GM12872 (cell line): ENCODE measurements at regions not wholly inside any gene's neighbourhood (a gene's known extent, or its start where the extent isn't known, plus 50 kb on each side); places are given as distances from the start of the nearest gene placed in this dataset.

ENCODE experiments used
- TF ChIP-seq, protein P1 (sequence below): IDR thresholded peaks from 3 replicates; pipeline ENCODE4 v1.5.1; 2011; ENCODE audit warnings: low read depth, mild to moderate bottlenecking, low read length, moderate library complexity; ENCODE audit not compliant: insufficient read depth

DNA sequence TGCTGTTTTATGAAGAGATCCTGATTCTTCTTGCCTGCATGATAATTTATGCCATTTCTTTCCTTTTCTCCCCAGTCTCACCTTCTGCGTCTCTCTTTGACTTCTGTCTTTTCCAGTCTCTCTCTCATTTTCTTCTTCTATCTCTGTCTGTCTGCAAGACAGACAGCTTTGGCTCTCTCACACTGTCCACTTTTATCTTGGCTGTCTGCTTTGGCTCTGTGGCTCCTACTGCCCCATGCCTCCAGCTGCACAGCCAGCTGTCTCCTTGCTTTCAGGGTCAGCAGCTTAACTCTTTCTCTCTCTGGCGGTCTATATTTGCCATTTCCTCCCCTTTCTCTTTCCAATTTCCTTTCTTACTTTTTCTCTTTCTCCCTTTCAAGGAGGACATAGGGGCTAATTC is 971.1 kb upstream of the COX7C start:
- TF ChIP-seq, protein P1, sequence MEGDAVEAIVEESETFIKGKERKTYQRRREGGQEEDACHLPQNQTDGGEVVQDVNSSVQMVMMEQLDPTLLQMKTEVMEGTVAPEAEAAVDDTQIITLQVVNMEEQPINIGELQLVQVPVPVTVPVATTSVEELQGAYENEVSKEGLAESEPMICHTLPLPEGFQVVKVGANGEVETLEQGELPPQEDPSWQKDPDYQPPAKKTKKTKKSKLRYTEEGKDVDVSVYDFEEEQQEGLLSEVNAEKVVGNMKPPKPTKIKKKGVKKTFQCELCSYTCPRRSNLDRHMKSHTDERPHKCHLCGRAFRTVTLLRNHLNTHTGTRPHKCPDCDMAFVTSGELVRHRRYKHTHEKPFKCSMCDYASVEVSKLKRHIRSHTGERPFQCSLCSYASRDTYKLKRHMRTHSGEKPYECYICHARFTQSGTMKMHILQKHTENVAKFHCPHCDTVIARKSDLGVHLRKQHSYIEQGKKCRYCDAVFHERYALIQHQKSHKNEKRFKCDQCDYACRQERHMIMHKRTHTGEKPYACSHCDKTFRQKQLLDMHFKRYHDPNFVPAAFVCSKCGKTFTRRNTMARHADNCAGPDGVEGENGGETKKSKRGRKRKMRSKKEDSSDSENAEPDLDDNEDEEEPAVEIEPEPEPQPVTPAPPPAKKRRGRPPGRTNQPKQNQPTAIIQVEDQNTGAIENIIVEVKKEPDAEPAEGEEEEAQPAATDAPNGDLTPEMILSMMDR, result no peak

GRCh38 chr5:85647349-85648127 is 970.2 kb upstream of the COX7C start:
- TF ChIP-seq, protein P1, result no peak

GRCh38 chr5:85648495-85648894 is 969.2 kb upstream of the COX7C start:
- TF ChIP-seq, protein P1, result no peak

DNA sequence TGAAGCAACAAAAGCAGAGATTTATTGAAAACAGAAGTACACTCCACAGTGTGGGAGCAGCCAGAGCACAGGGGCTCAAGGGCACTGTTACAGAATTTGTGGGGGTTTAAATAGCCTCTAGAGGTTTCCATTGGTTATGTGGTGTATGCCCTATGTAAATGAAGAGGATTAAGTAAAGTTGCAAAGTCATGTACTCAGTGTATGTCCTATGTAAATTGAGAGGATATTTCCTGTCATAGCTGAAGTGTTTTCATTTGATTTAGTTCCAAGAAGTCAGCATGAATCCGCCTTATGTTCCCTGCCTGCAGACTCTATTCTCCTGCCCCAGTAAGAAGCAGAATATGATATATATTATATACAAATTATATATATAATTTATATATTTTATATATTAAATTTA is 966.0 kb upstream of the COX7C start:
- TF ChIP-seq, protein P1, result no peak

- TF ChIP-seq, protein P1, result no peak
Observed at GRCh38 chr5:85656050-85656449, 961.7 kb upstream of the COX7C start.

- TF ChIP-seq, protein P1, result no peak
Observed at GRCh38 chr5:85663708-85664031, 954.1 kb upstream of the COX7C start.

DNA sequence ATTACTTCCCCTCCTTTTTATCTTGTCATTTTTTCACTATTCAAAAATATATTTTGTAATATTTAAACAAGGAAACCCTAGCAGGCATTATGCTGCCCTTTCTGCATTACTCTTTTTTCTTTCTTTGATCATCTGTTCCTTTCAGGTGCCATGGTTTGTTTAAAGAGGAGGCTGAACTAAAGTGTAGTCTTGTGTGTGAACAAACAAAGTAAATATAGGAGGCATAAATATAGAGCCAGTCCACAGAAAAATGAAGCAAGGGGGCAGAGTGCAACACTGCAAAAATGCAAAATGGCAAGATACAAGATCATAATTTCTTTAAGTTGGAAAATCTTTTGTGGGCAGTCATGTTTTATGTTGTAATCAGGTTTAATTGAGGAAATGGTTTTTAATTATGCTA is 947.3 kb upstream of the COX7C start:
- TF ChIP-seq, protein P1, result no peak
